SK-N-MC (cell line): ENCODE measurements at regions not wholly inside any gene's neighbourhood (a gene's known extent, or its start where the extent isn't known, plus 50 kb on each side); places are given as distances from the start of the nearest gene placed in this dataset.

ENCODE experiments used
- EZH2 ChIP-seq: fragments of 200-600 bp; sonication (generic); IDR thresholded peaks from one replicate; pipeline ENCODE4 v1.6.1; 2017; ENCODE audit warnings: antibody characterized with exemption
- FOXP2 ChIP-seq: optimal IDR thresholded peaks from 2 replicates; pipeline ENCODE3; 2011; ENCODE audit warnings: mild to moderate bottlenecking, moderate library complexity; ENCODE audit not compliant: insufficient read depth; ENCODE audit errors: extremely low read length, control extremely low read depth
- POLR2AphosphoS5 ChIP-seq: IDR thresholded peaks from 2 replicates; pipeline ENCODE4 v1.6.1; 2012; ENCODE audit warnings: mild to moderate bottlenecking, low read depth, low read length, borderline replicate concordance

GRCh38 chr21:18831942-18832676, 428.5 kb upstream of the TMPRSS15 start:
- no peak for TF ChIP-seq POLR2AphosphoS5
- no peak for TF ChIP-seq FOXP2
- no peak for TF ChIP-seq EZH2
